ENCODE measurements at regions not wholly inside any gene's neighbourhood (a gene's known extent, or its start where the extent isn't known, plus 50 kb on each side); places are given as distances from the start of the nearest gene placed in this dataset.

- H3K9me3 Mint-ChIP-seq: peaks cover 0 to 3% (median 0%) of the 10 kb centered on the region in 6 donors
- no peak overlapping the region for H3K4me3 Mint-ChIP-seq
- no peak for DNase-seq
- H3K36me3 Mint-ChIP-seq: no peaks in the 10 kb centered on the region
- no peaks in the 10 kb centered on the region for H3K4me1 Mint-ChIP-seq
- no peak overlapping the region for H3K27ac Mint-ChIP-seq
- H3K27me3 Mint-ChIP-seq (ENCODE audit: low read depth in 3 of 3): peaks cover 3 to 6% (median 4%) of the 10 kb centered on the region in 3 donors
Measured at GRCh38 chrX:39542316-39542715, 555.4 kb downstream of the BCOR start.

DNA sequence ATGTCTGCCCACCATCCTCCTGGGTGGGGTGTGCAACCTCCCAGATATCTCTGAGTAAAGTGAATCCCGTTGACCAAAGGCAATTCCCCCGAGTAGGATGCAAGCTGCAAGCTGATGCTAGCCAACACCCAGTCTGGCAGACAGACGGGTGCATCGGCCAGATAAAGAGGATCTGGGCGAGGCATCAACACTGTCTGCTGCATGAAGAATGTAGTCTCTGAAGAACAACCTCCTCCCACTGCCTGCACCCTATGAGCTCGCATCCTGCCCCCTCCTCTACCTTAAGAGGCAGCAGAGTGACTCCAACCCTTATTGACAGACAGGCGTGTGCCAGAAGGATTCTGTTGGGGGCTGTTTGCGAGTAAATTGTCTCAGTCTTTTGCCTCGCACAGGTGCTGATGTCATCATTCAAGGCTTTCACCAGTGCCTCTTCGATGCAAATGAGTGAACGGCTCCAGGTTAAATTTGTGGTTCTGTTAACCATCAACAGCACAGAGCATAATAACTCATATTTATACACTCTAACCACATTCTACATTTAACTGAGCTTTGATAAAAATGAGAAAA lies 546.9 kb downstream of the BCOR start:
- no peak for DNase-seq
- H3K36me3 Mint-ChIP-seq: no peaks in the 10 kb centered on the region
- H3K4me1 Mint-ChIP-seq: no peaks in the 10 kb centered on the region
- no peak overlapping the region for H3K27ac Mint-ChIP-seq
- peaks cover 0 to 4% (median 0%) of the 10 kb centered on the region in 6 donors for H3K9me3 Mint-ChIP-seq
- H3K4me3 Mint-ChIP-seq: no peak overlapping the region
- H3K27me3 Mint-ChIP-seq (ENCODE audit: low read depth in 3 of 3): peaks cover 0 to 7% (median 3%) of the 10 kb centered on the region in 3 donors

DNA sequence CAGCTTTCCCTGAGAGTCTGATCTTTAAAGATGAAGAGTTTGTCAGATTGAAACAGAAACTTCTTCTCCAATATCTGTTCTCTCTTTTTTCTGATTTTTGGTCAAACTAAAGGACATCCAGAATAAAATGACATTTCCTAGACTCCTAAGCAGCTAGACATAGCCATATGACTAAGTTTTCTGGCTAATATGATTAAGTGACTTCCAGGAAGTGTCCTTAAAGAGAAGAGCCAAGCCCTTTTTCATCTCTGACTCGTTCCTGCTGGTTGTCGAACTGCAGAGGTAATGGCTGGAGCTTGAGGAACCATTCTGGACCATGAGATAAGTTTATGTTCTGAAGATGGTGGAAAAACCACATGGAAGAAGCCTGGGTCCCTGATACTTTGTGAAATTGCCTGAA lies 546.0 kb downstream of the BCOR start:
- Mint-ChIP-seq H3K27ac (no peak overlapping the region), H3K36me3 (no peaks in the 10 kb centered on the region), H3K4me3 (no peak overlapping the region), H3K27me3 (ENCODE audit: low read depth in 3 of 3) (peaks cover 0 to 7% (median 3%) of the 10 kb centered on the region in 3 donors), H3K4me1 (no peaks in the 10 kb centered on the region), H3K9me3 (peaks cover 0 to 4% (median 0%) of the 10 kb centered on the region in 6 donors)
- DNase-seq: no peak

- no peak overlapping the region for H3K4me3 Mint-ChIP-seq
- peaks cover 0 to 7% (median 5%) of the 10 kb centered on the region in 3 donors for H3K27me3 Mint-ChIP-seq (ENCODE audit: low read depth in 3 of 3)
- no peak for DNase-seq
- no peaks in the 10 kb centered on the region for H3K36me3 Mint-ChIP-seq
- no peak overlapping the region for H3K27ac Mint-ChIP-seq
- peaks cover 0 to 4% (median 0%) of the 10 kb centered on the region in 6 donors for H3K9me3 Mint-ChIP-seq
- H3K4me1 Mint-ChIP-seq: no peaks in the 10 kb centered on the region
Measured at GRCh38 chrX:39555431-39555830, 542.3 kb downstream of the BCOR start.

DNA sequence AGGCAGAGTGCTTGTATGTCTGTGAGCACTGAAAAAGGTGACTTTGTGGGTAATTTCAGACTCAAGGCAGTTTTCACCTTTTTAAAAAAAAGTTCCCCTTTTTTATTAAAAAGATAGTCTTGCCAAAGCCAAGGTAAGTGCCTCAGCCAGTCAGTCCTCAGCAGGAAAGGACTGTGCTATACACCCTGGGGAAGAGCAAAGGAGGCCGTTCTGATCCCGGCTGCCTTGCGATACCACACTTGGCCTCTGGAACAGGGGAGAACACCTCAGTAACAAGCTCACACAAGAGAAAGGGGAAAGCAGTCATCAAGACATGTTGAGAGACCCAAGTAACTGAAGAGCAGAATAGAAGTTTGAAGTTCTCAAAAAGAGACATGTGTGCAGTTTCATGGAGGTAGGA lies 541.7 kb downstream of the BCOR start:
- Mint-ChIP-seq H3K4me1 (no peaks in the 10 kb centered on the region), H3K36me3 (no peaks in the 10 kb centered on the region), H3K9me3 (peaks cover 0 to 4% (median 0%) of the 10 kb centered on the region in 6 donors), H3K27ac (no peak overlapping the region), H3K27me3 (ENCODE audit: low read depth in 3 of 3) (peaks cover 0 to 7% (median 5%) of the 10 kb centered on the region in 3 donors), H3K4me3 (no peak overlapping the region)
- DNase-seq: no peak

DNA sequence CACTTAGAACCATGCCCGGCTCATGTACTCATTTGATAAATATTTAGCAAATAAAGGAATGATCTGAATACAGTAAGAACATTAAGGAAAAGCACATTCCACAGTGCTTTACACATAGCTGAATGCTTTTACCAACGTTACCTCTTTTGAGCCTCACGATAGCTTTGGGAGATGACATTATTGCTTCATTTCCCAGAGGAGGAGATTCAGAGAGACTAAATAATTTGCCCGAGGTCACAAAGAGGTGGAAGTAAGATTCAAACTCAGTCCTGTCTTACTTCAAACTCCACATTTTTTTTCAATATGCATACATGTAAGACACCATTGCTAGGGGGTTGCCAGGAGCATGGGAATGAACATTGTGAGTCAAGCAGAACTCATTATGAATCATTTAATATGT lies 538.5 kb downstream of the BCOR start:
- no peaks in the 10 kb centered on the region for H3K36me3 Mint-ChIP-seq
- H3K9me3 Mint-ChIP-seq: no peaks in the 10 kb centered on the region
- H3K27me3 Mint-ChIP-seq (ENCODE audit: low read depth in 3 of 3): peaks cover 0 to 6% (median 3%) of the 10 kb centered on the region in 3 donors
- no peaks in the 10 kb centered on the region for H3K4me1 Mint-ChIP-seq
- no peak overlapping the region for H3K27ac Mint-ChIP-seq
- no peak overlapping the region for H3K4me3 Mint-ChIP-seq
- DNase-seq: no peak

- no peak for DNase-seq
- H3K36me3 Mint-ChIP-seq: no peaks in the 10 kb centered on the region
- H3K27me3 Mint-ChIP-seq (ENCODE audit: low read depth in 3 of 3): peaks cover under 1 to 10% (median 4%) of the 10 kb centered on the region in 3 donors
- H3K4me1 Mint-ChIP-seq: no peaks in the 10 kb centered on the region
- H3K4me3 Mint-ChIP-seq: no peak overlapping the region
- no peak overlapping the region for H3K27ac Mint-ChIP-seq
- H3K9me3 Mint-ChIP-seq: no peaks in the 10 kb centered on the region
Measured at GRCh38 chrX:39560271-39560670, 537.5 kb downstream of the BCOR start.

DNA sequence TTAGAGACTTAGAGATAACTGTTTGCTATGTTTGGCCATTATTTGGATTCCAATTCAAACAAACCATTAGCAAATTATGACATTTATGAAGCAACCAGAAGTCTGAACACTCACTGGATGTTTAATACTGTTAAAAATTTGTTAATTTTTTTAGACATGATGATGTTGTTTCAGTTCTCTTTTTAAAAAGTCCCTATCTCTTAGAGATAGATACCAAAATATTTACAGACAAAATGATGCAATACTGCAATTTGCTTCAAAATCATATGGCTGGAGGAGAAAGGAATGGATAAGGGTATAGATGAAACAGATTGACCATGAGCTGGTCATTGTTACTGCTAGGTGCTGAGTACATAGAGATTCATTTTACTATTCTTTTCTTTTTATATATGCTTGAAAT lies 534.6 kb downstream of the BCOR start:
- H3K9me3 Mint-ChIP-seq: no peaks in the 10 kb centered on the region
- H3K27ac Mint-ChIP-seq: no peak overlapping the region
- no peak overlapping the region for H3K4me3 Mint-ChIP-seq
- H3K36me3 Mint-ChIP-seq: no peaks in the 10 kb centered on the region
- H3K27me3 Mint-ChIP-seq (ENCODE audit: low read depth in 3 of 3): peaks cover 4 to 11% (median 4%) of the 10 kb centered on the region in 3 donors
- no peaks in the 10 kb centered on the region for H3K4me1 Mint-ChIP-seq
- no peak for DNase-seq

DNA sequence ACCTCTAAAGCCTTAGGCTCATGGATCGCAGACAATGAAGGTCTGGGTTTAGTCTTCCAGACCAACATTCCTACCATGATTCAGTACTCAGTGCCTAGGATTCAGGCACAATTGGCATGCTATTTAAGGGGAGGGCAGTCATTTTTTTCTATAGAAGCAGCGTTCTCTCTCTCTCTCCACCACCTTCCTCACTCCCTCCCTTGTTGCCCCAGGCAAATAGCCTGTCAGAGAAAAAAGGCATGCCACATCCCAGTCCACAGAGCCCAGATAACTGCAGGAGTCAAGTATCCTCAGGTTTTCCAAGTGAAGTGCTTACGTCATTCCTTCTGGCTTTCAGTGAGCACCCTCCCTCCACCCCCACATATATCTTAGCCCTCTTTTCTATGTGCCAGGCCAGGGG lies 533.0 kb downstream of the BCOR start:
- Mint-ChIP-seq H3K4me3 (no peak overlapping the region), H3K36me3 (no peaks in the 10 kb centered on the region), H3K9me3 (no peaks in the 10 kb centered on the region), H3K4me1 (no peaks in the 10 kb centered on the region), H3K27ac (no peak overlapping the region), H3K27me3 (ENCODE audit: low read depth in 3 of 3) (peaks cover 4 to 10% (median 4%) of the 10 kb centered on the region in 3 donors)
- no peak for DNase-seq

GRCh38 chrX:39574178-39574577 lies 523.6 kb downstream of the BCOR start:
- Mint-ChIP-seq H3K36me3 (no peaks in the 10 kb centered on the region), H3K4me3 (no peak overlapping the region), H3K27me3 (ENCODE audit: low read depth in 3 of 3) (peaks cover 3 to 12% (median 3%) of the 10 kb centered on the region in 3 donors), H3K27ac (no peak overlapping the region), H3K4me1 (peaks cover 0 to 2% of the 10 kb centered on the region in 2 donors), H3K9me3 (no peaks in the 10 kb centered on the region)
- no peak for DNase-seq

- H3K4me1 Mint-ChIP-seq: peaks cover 0 to 2% of the 10 kb centered on the region in 2 donors
- DNase-seq: no peak
- no peaks in the 10 kb centered on the region for H3K9me3 Mint-ChIP-seq
- no peaks in the 10 kb centered on the region for H3K36me3 Mint-ChIP-seq
- peaks cover 0 to 17% (median 3%) of the 10 kb centered on the region in 3 donors for H3K27me3 Mint-ChIP-seq (ENCODE audit: low read depth in 3 of 3)
- no peak overlapping the region for H3K4me3 Mint-ChIP-seq
- no peak overlapping the region for H3K27ac Mint-ChIP-seq
Measured at GRCh38 chrX:39576041-39576872, 521.5 kb downstream of the BCOR start.

DNA sequence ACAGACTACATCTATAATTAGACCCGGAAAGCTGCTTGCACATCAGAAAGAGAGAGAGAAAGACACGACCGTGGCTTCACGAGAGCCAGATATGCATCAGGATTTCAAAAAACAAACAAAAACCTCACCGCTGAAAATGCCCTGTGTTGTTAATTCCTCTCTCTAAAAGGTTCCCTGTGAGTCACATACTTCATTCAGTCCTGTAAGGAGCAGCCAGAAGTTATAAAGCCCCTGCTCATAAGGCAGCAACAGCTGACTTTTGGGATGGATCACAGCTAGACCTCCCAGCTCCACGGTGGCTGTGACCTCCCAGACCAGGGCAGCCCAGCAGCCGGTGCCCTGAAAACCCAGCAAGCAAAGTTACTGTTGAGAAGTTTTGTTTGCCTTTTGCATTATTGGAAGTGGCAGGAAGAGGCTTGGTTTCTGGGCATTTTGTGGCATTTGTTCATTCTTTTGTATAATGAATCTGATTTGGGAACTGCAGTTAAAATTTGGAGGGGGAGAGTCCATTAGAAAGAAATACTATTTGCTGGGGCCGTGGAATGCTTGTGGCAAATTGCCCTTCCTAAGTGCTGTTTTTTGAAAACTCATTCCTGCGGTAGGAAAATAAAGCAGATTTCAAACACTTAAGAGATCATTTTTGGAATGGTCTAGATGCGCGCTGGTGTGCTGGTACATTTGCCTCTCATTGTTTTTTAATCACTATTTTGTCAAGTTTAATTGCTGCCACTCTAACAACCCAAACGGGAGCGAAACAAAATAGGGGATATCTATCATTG lies 520.4 kb downstream of the BCOR start:
- Mint-ChIP-seq H3K9me3 (no peaks in the 10 kb centered on the region), H3K36me3 (no peaks in the 10 kb centered on the region), H3K4me1 (peaks cover 0 to 2% of the 10 kb centered on the region in 2 donors), H3K27me3 (ENCODE audit: low read depth in 3 of 3) (peaks cover 0 to 17% (median 3%) of the 10 kb centered on the region in 3 donors), H3K27ac (no peak overlapping the region), H3K4me3 (no peak overlapping the region)
- DNase-seq: no peak

- peaks cover 0 to 2% of the 10 kb centered on the region in 2 donors for H3K4me1 Mint-ChIP-seq
- H3K4me3 Mint-ChIP-seq: peak overlapping the region in 1 of 5 donors; percentile 33
- no peaks in the 10 kb centered on the region for H3K36me3 Mint-ChIP-seq
- H3K27me3 Mint-ChIP-seq (ENCODE audit: low read depth in 3 of 3): peaks cover 0 to 18% (median 3%) of the 10 kb centered on the region in 3 donors
- no peak overlapping the region for H3K27ac Mint-ChIP-seq
- DNase-seq: no peak
- H3K9me3 Mint-ChIP-seq: no peaks in the 10 kb centered on the region
Measured at GRCh38 chrX:39577985-39578869, 519.5 kb downstream of the BCOR start.

Data from immature natural killer cell (primary cell).